B cell (primary cell): ENCODE measurements at regions not wholly inside any gene's neighbourhood (a gene's known extent, or its start where the extent isn't known, plus 50 kb on each side); places are given as distances from the start of the nearest gene placed in this dataset.

ENCODE experiments used
- EZH2 ChIP-seq: IDR thresholded peaks from 2 replicates; pipeline ENCODE4 v1.6.1; 2012; ENCODE audit warnings: borderline replicate concordance, low read depth, mild to moderate bottlenecking, moderate library complexity, low read length; ENCODE audit not compliant: insufficient read depth, poor library complexity, severe bottlenecking
- TF ChIP-seq, protein P1 (sequence below): fragments of 200-600 bp; IDR thresholded peaks from one replicate; pipeline ENCODE4 v1.8.0; 2022; ENCODE audit warnings: antibody characterized with exemption, mild to moderate bottlenecking

DNA sequence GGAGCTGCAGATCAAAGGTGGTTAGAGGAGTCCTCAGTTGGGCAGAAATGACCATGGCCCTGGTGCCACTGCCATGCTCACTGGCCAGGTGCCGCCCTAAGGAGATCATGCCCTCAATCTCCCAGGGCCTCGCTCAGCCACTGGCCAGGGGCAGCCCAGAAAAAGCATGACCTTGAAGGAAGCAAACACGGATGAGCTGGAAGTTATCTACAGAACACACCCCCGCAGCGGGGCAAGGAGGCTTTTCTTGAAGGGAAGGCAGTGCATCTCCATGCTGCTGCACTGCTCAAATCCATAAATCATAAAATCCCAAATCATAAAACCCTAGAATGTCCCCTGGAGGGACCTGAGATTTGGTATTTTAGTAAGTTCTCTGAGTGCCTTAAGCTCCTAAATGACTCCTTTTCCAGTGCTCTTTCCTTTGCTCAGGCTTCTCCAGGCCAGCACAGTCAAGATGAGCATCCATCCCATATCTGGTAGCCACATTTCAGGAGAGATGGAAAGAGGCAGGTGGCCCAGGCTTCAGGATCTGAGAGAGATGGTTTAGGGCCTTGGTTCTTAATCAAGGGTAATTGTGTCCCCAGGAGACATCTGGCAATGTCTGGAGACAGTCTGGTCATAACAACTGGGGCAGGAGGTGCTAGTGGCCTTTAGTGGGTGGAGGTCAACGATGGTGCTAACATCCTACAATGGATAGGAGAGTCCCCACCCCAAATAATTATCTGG is 217.3 kb downstream of the RBM19 start:
- TF ChIP-seq, protein P1, sequence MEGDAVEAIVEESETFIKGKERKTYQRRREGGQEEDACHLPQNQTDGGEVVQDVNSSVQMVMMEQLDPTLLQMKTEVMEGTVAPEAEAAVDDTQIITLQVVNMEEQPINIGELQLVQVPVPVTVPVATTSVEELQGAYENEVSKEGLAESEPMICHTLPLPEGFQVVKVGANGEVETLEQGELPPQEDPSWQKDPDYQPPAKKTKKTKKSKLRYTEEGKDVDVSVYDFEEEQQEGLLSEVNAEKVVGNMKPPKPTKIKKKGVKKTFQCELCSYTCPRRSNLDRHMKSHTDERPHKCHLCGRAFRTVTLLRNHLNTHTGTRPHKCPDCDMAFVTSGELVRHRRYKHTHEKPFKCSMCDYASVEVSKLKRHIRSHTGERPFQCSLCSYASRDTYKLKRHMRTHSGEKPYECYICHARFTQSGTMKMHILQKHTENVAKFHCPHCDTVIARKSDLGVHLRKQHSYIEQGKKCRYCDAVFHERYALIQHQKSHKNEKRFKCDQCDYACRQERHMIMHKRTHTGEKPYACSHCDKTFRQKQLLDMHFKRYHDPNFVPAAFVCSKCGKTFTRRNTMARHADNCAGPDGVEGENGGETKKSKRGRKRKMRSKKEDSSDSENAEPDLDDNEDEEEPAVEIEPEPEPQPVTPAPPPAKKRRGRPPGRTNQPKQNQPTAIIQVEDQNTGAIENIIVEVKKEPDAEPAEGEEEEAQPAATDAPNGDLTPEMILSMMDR = no peak
- no peak for TF ChIP-seq EZH2
